ENCODE measurements at regions not wholly inside any gene's neighbourhood (a gene's known extent, or its start where the extent isn't known, plus 50 kb on each side); places are given as distances from the start of the nearest gene placed in this dataset.

- TF ChIP-seq CTCF (IDR thresholded peaks at IDR 0.05; ENCODE audit: insufficient read depth, low read length) (no peak), POLR2AphosphoS5 (IDR thresholded peaks at IDR 0.05; ENCODE audit: low read depth) (no peak)
These were observed 53.2 kb downstream of the RIN2 start for GRCh38 chr20:19811231-19811630.
